Naive thymus-derived CD4-positive, alpha-beta T cell (primary cell): ENCODE measurements at regions not wholly inside any gene's neighbourhood (a gene's known extent, or its start where the extent isn't known, plus 50 kb on each side); places are given as distances from the start of the nearest gene placed in this dataset.

Source experiments
- ATAC-seq: fragments of 150-1000 bp; cut with Tn5 transposase; 2 replicates; pipeline ENCODE4 v1.10.0; 2021; ENCODE audit warnings: mild to moderate bottlenecking, moderate library complexity
- CTCF ChIA-PET: fragments of 350-600 bp; sonication (Branson Sonifier 250); formaldehyde crosslinking; loops from one replicate; lab custom pipeline; 2021; ENCODE audit warnings: antibody characterized with exemption; lab: Charles Lee
- POLR2A ChIA-PET: fragments of 350-600 bp; sonication (Branson Sonifier 250); formaldehyde crosslinking; loops from one replicate; lab custom pipeline; 2021; ENCODE audit warnings: antibody characterized with exemption, inconsistent platforms; lab: Charles Lee
- DNase-seq, 9 donors: peaks; one replicate each; pipeline versions ENCODE4 v3.0.0 to v3.0.0-alpha.2; 2020 to 2022; ENCODE audit warnings: mixed read lengths in 1 of 9
- H3K27ac ChIP-seq: one replicate; pipeline ENCODE4 v1.7.0; 2013; ENCODE audit warnings: mild to moderate bottlenecking, low read depth, low read length, moderate library complexity
- H3K27me3 ChIP-seq, 2 donors: one replicate each; pipeline ENCODE4 v1.7.0; 2013; ENCODE audit warnings: low read length in 2 of 2, mild to moderate bottlenecking in 2 of 2, moderate library complexity in 2 of 2; ENCODE audit not compliant: control insufficient read depth in 2 of 2, insufficient read depth in 2 of 2
- H3K36me3 ChIP-seq, 3 experiments: 1 replicate in 2 of 3; 2 replicates in 1 of 3; pipeline ENCODE4 v1.7.0; 2013; ENCODE audit warnings: low read length in 3 of 3, mild to moderate bottlenecking in 3 of 3, moderate library complexity in 1 of 3; ENCODE audit not compliant: insufficient read depth in 3 of 3, control insufficient read depth in 2 of 3
- H3K4me1 ChIP-seq, 2 donors: one replicate each; pipeline ENCODE4 v1.7.0; 2013; ENCODE audit warnings: low read length in 2 of 2, mild to moderate bottlenecking in 2 of 2, moderate library complexity in 1 of 2; ENCODE audit not compliant: control insufficient read depth in 2 of 2, insufficient read depth in 2 of 2
- H3K4me3 ChIP-seq: 2 replicates; pipeline ENCODE4 v1.7.0; 2013; ENCODE audit warnings: mild to moderate bottlenecking, low read length
- H3K9me3 ChIP-seq, 3 experiments: 1 replicate in 2 of 3; 2 replicates in 1 of 3; pipeline ENCODE4 v1.7.0; 2013; ENCODE audit warnings: low read length in 3 of 3; ENCODE audit not compliant: control insufficient read depth in 2 of 3
- H3K27ac Mint-ChIP-seq, 9 donors: one replicate each; pipeline ENCODE4 v1.8.0; 2020 to 2022; ENCODE audit warnings: mixed read lengths in 9 of 9, mild to moderate bottlenecking in 8 of 9, moderate library complexity in 5 of 9, inconsistent platforms in 2 of 9
- H3K27me3 Mint-ChIP-seq, 5 donors: one replicate each; pipeline ENCODE4 v1.8.0; 2021 to 2022; ENCODE audit warnings: mixed read lengths in 5 of 5, mild to moderate bottlenecking in 1 of 5
- H3K36me3 Mint-ChIP-seq, 5 donors: one replicate each; pipeline ENCODE4 v1.8.0; 2020 to 2022; ENCODE audit warnings: mixed read lengths in 5 of 5, mild to moderate bottlenecking in 3 of 5, inconsistent platforms in 1 of 5
- H3K4me1 Mint-ChIP-seq, 7 donors: one replicate each; pipeline ENCODE4 v1.8.0; 2020 to 2022; ENCODE audit warnings: mixed read lengths in 7 of 7, mild to moderate bottlenecking in 3 of 7, inconsistent platforms in 1 of 7
- H3K4me3 Mint-ChIP-seq, 10 donors: one replicate each; pipeline ENCODE4 v1.8.0; 2020 to 2022; ENCODE audit warnings: mild to moderate bottlenecking in 10 of 10, mixed read lengths in 10 of 10, moderate library complexity in 6 of 10, inconsistent platforms in 2 of 10
- H3K9me3 Mint-ChIP-seq, 11 donors: one replicate each; pipeline ENCODE4 v1.8.0; 2020 to 2022; ENCODE audit warnings: mixed read lengths in 11 of 11, mild to moderate bottlenecking in 4 of 11, inconsistent platforms in 1 of 11, moderate library complexity in 1 of 11
- intact Hi-C, 2 donors: fragments of 100-400 bp; cut with micrococcal nuclease; formaldehyde crosslinking; loops; one replicate each; pipeline ENCODE4 v1.15.1; 2023

GRCh38 chr20:58162986-58163385 is 65.5 kb downstream of the ANKRD60 start:
- Histone ChIP-seq H3K27ac (no peak overlapping the region), H3K27me3 (no peaks in the 10 kb centered on the region), H3K9me3 (no peaks in the 10 kb centered on the region), H3K36me3 (no peaks in the 10 kb centered on the region), H3K4me3 (no peak overlapping the region), H3K4me1 (no peaks in the 10 kb centered on the region)
- ATAC-seq (no peak), DNase-seq (no peak)
- H3K4me1 Mint-ChIP-seq = no peaks in the 10 kb centered on the region
- POLR2A ChIA-PET = no interaction called here
- intact Hi-C loops = no loop called here
- H3K9me3 Mint-ChIP-seq = no peaks in the 10 kb centered on the region
- no peak overlapping the region for H3K4me3 Mint-ChIP-seq
- H3K27ac Mint-ChIP-seq = no peak overlapping the region
- no peaks in the 10 kb centered on the region for H3K36me3 Mint-ChIP-seq
- CTCF ChIA-PET = no interaction called here
- peaks cover 0 to 8% (median 0%) of the 10 kb centered on the region in 5 donors for H3K27me3 Mint-ChIP-seq

GRCh38 chr20:58161192-58161591 is 67.3 kb downstream of the ANKRD60 start:
- no peak overlapping the region for H3K4me3 ChIP-seq
- Mint-ChIP-seq H3K27me3 (peaks cover 0 to 8% (median 0%) of the 10 kb centered on the region in 5 donors), H3K4me1 (no peaks in the 10 kb centered on the region), H3K36me3 (no peaks in the 10 kb centered on the region), H3K9me3 (no peaks in the 10 kb centered on the region), H3K27ac (no peak overlapping the region), H3K4me3 (no peak overlapping the region)
- intact Hi-C loops = no loop called here
- no peaks in the 10 kb centered on the region for H3K4me1 ChIP-seq
- DNase-seq = no peak
- H3K36me3 ChIP-seq = no peaks in the 10 kb centered on the region
- CTCF ChIA-PET = no interaction called here
- H3K27me3 ChIP-seq = no peaks in the 10 kb centered on the region
- H3K27ac ChIP-seq = no peak overlapping the region
- no peaks in the 10 kb centered on the region for H3K9me3 ChIP-seq
- no peak for ATAC-seq
- POLR2A ChIA-PET = no interaction called here

GRCh38 chr20:58160451-58161061 is 67.9 kb downstream of the ANKRD60 start:
- Histone ChIP-seq H3K36me3 (no peaks in the 10 kb centered on the region), H3K4me3 (no peak overlapping the region), H3K27me3 (no peaks in the 10 kb centered on the region), H3K9me3 (no peaks in the 10 kb centered on the region), H3K4me1 (no peaks in the 10 kb centered on the region), H3K27ac (no peak overlapping the region)
- ChIA-PET POLR2A (no interaction called here), CTCF (no interaction called here)
- DNase-seq = no peak
- Mint-ChIP-seq H3K4me1 (no peaks in the 10 kb centered on the region), H3K36me3 (no peaks in the 10 kb centered on the region), H3K27me3 (peaks cover 0 to 8% (median 0%) of the 10 kb centered on the region in 5 donors), H3K4me3 (no peak overlapping the region), H3K27ac (no peak overlapping the region), H3K9me3 (no peaks in the 10 kb centered on the region)
- ATAC-seq = no peak
- intact Hi-C loops = no loop called here

- no peaks in the 10 kb centered on the region for H3K36me3 Mint-ChIP-seq
- no peaks in the 10 kb centered on the region for H3K9me3 Mint-ChIP-seq
- no peaks in the 10 kb centered on the region for H3K27me3 ChIP-seq
- H3K4me3 Mint-ChIP-seq = no peak overlapping the region
- DNase-seq (no peak), ATAC-seq (no peak)
- H3K4me1 Mint-ChIP-seq = peaks cover 0 to 2% (median 0%) of the 10 kb centered on the region in 7 donors
- CTCF ChIA-PET = interaction anchor here (0.6 kb wide), 1 partner anchor 18 kb away, joined by 3 read pairs; no protein-coding TSS in a partner anchor
- H3K27ac Mint-ChIP-seq = no peak overlapping the region
- POLR2A ChIA-PET = no interaction called here
- intact Hi-C loops = no loop called here
- H3K27ac ChIP-seq = no peak overlapping the region
- H3K9me3 ChIP-seq = no peaks in the 10 kb centered on the region
- peaks cover 17 to 34% (median 24%) of the 10 kb centered on the region in 5 donors for H3K27me3 Mint-ChIP-seq
- no peak overlapping the region for H3K4me3 ChIP-seq
- no peaks in the 10 kb centered on the region for H3K4me1 ChIP-seq
- no peaks in the 10 kb centered on the region for H3K36me3 ChIP-seq
Observed at GRCh38 chr20:58155148-58155925, 73.1 kb downstream of the ANKRD60 start.

GRCh38 chr20:58154113-58154512 is 74.3 kb downstream of the ANKRD60 start:
- no peaks in the 10 kb centered on the region for H3K27me3 ChIP-seq
- H3K27ac ChIP-seq = no peak overlapping the region
- ATAC-seq = no peak
- intact Hi-C loops = no loop called here
- ChIA-PET POLR2A (no interaction called here), CTCF (no interaction called here)
- Mint-ChIP-seq H3K4me1 (peaks cover 0 to 5% (median 0%) of the 10 kb centered on the region in 7 donors), H3K4me3 (no peak overlapping the region), H3K36me3 (no peaks in the 10 kb centered on the region), H3K9me3 (peaks cover 0 to under 1% (median 0%) of the 10 kb centered on the region in 11 donors), H3K27ac (no peak overlapping the region), H3K27me3 (peaks cover 26 to 46% (median 35%) of the 10 kb centered on the region in 5 donors)
- H3K4me1 ChIP-seq = no peaks in the 10 kb centered on the region
- H3K36me3 ChIP-seq = no peaks in the 10 kb centered on the region
- H3K9me3 ChIP-seq = no peaks in the 10 kb centered on the region
- DNase-seq = no peak
- no peak overlapping the region for H3K4me3 ChIP-seq

- ATAC-seq (no peak), DNase-seq (no peak)
- no peak overlapping the region for H3K27ac Mint-ChIP-seq
- H3K9me3 Mint-ChIP-seq = peaks cover 0 to 5% (median 0%) of the 10 kb centered on the region in 11 donors
- CTCF ChIA-PET = no interaction called here
- Histone ChIP-seq H3K9me3 (no peaks in the 10 kb centered on the region), H3K4me3 (no peak overlapping the region), H3K27me3 (no peaks in the 10 kb centered on the region), H3K4me1 (no peaks in the 10 kb centered on the region), H3K36me3 (no peaks in the 10 kb centered on the region), H3K27ac (no peak overlapping the region)
- H3K27me3 Mint-ChIP-seq = peaks cover 26 to 56% (median 45%) of the 10 kb centered on the region in 5 donors
- POLR2A ChIA-PET = no interaction called here
- intact Hi-C loops = no loop called here
- peaks cover 0 to 5% (median 0%) of the 10 kb centered on the region in 7 donors for H3K4me1 Mint-ChIP-seq
- H3K36me3 Mint-ChIP-seq = no peaks in the 10 kb centered on the region
- H3K4me3 Mint-ChIP-seq = no peak overlapping the region
Observed at GRCh38 chr20:58153121-58153520, 75.3 kb downstream of the ANKRD60 start.
